Uterus (tissue), 3 donors: ENCODE measurements at regions not wholly inside any gene's neighbourhood (a gene's known extent, or its start where the extent isn't known, plus 50 kb on each side); places are given as distances from the start of the nearest gene placed in this dataset.

Source experiments
- DNase-seq, 2 donors: peaks; one replicate each; pipeline ENCODE4 v3.0.0-alpha.2; 2019 to 2020
- H3K27ac ChIP-seq, 2 donors: fragments of 200-600 bp; sonication (generic); 1 replicate in 1 of 2; 2 replicates in 1 of 2; pipeline ENCODE4 v1.5.1; 2016 to 2018
- H3K27me3 ChIP-seq, 2 donors: fragments of 200-600 bp; sonication (generic); one replicate each; pipeline ENCODE4 v1.5.1; 2018 to 2019; ENCODE audit warnings: control low read depth in 1 of 2
- H3K36me3 ChIP-seq, 2 donors: fragments of 200-600 bp; sonication (generic); one replicate each; pipeline ENCODE4 v1.5.1; 2019; ENCODE audit warnings: control low read depth in 1 of 2
- H3K4me1 ChIP-seq, 2 donors: fragments of 200-600 bp; sonication (generic); one replicate each; pipeline ENCODE4 v1.5.1; 2018 to 2019; ENCODE audit warnings: control low read depth in 1 of 2
- H3K4me3 ChIP-seq, 2 donors: fragments of 200-600 bp; sonication (generic); 1 replicate in 1 of 2; 2 replicates in 1 of 2; pipeline ENCODE4 v1.5.1; 2018 to 2019; ENCODE audit warnings: mild to moderate bottlenecking in 1 of 2
- H3K9me3 ChIP-seq, 2 donors: fragments of 200-600 bp; sonication (generic); one replicate each; pipeline ENCODE4 v1.5.1; 2019; ENCODE audit warnings: control low read depth in 1 of 2
- CTCF ChIP-seq, 4 experiments: fragments of 200-600 bp in 2 of 4; fragments of 450-650 bp in 2 of 4; sonication (generic) in 2 of 4; IDR thresholded peaks; one replicate each; pipeline ENCODE4 v1.5.1; 2016 to 2019; ENCODE audit warnings: antibody characterized with exemption in 4 of 4, mild to moderate bottlenecking in 2 of 4, moderate library complexity in 1 of 4
- POLR2A ChIP-seq, 2 donors: fragments of 450-650 bp; IDR thresholded peaks; one replicate each; pipeline ENCODE4 v1.6.1; 2016; ENCODE audit warnings: antibody characterized with exemption in 2 of 2, mild to moderate bottlenecking in 1 of 2, moderate library complexity in 1 of 2
- intact Hi-C: fragments of 100-400 bp; cut with DNase I; formaldehyde crosslinking; loops from one replicate; pipeline ENCODE4 v1.15.1; 2023; ENCODE audit warnings: low total_unique reads
- donor health status: DM: yes; HTN: yes; CAD: no.

GRCh38 chr3:102170545-102170944, 264.3 kb upstream of the ZPLD1 start:
- intact Hi-C loops: no loop called here
- H3K27me3 ChIP-seq: no peaks in the 10 kb centered on the region
- no peaks in the 10 kb centered on the region for H3K36me3 ChIP-seq
- no peak for TF ChIP-seq CTCF (IDR thresholded peaks at IDR 0.05)
- peak overlapping the region; percentile 27 to 43 for H3K27ac ChIP-seq
- DNase-seq: no peak
- no peak overlapping the region for H3K4me3 ChIP-seq
- no peaks in the 10 kb centered on the region for H3K4me1 ChIP-seq
- no peaks in the 10 kb centered on the region for H3K9me3 ChIP-seq

- Histone ChIP-seq H3K27ac (peak overlapping the region; percentile 65 to 72), H3K36me3 (no peaks in the 10 kb centered on the region), H3K9me3 (no peaks in the 10 kb centered on the region), H3K4me3 (no peak overlapping the region), H3K4me1 (peaks cover 0 to 6% of the 10 kb centered on the region in 2 donors), H3K27me3 (no peaks in the 10 kb centered on the region)
- intact Hi-C loops: no loop called here
- TF ChIP-seq POLR2A (IDR thresholded peaks at IDR 0.05) (no peak), CTCF (IDR thresholded peaks at IDR 0.05) (no peak)
- DNase-seq: no peak
Measured at GRCh38 chr3:102174312-102174712, 260.5 kb upstream of the ZPLD1 start.

- DNase-seq: no peak
- Histone ChIP-seq H3K27ac (peak overlapping the region; percentile 65 to 72), H3K36me3 (no peaks in the 10 kb centered on the region), H3K9me3 (no peaks in the 10 kb centered on the region), H3K27me3 (no peaks in the 10 kb centered on the region), H3K4me1 (peaks cover 0 to 6% of the 10 kb centered on the region in 2 donors), H3K4me3 (no peak overlapping the region)
- TF ChIP-seq CTCF (IDR thresholded peaks at IDR 0.05) (no peak), POLR2A (IDR thresholded peaks at IDR 0.05) (no peak)
- intact Hi-C loops: no loop called here
Measured at GRCh38 chr3:102174832-102175374, 259.9 kb upstream of the ZPLD1 start.

DNA sequence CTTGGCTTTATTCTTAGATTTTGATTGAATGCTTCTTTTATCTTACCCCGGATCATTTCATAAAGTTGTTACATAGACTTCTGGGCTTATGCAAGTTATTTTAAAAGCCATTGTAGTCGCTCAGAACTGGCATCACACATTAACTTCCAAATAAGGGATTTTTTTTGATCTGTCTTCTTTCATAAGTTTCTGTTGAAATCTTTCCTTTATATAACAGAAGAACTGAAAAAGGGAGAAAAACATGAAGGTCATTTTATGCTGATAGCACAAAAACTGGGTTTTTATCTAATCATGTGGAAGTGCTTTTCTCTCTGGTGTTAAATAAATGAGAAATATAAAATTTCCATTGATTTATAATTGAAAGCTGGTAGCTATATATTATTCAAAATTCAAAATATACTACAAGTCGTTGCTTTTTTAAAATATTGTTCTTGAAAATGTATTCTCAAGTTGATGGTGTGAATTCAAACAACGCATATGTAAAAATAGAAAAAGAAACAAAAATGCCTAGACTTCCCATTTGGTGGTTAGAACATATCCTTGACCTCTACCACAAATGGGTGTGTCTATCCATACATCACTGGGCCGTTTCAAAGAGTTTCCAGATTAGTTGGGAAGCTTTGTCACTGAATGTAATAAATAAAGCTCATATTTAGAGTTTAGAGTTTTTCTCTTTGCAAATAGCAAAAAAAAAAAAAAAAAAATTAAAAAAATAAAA, 258.3 kb upstream of the ZPLD1 start:
- no peak overlapping the region for H3K4me3 ChIP-seq
- DNase-seq: no peak
- intact Hi-C loops: no loop called here
- peaks cover 2 to 15% of the 10 kb centered on the region in 2 donors for H3K4me1 ChIP-seq
- H3K27me3 ChIP-seq: no peaks in the 10 kb centered on the region
- H3K36me3 ChIP-seq: no peaks in the 10 kb centered on the region
- no peak for TF ChIP-seq CTCF (IDR thresholded peaks at IDR 0.05)
- no peak for TF ChIP-seq POLR2A (IDR thresholded peaks at IDR 0.05)
- peak overlapping the region; percentile 65 to 72 for H3K27ac ChIP-seq
- H3K9me3 ChIP-seq: no peaks in the 10 kb centered on the region

DNA sequence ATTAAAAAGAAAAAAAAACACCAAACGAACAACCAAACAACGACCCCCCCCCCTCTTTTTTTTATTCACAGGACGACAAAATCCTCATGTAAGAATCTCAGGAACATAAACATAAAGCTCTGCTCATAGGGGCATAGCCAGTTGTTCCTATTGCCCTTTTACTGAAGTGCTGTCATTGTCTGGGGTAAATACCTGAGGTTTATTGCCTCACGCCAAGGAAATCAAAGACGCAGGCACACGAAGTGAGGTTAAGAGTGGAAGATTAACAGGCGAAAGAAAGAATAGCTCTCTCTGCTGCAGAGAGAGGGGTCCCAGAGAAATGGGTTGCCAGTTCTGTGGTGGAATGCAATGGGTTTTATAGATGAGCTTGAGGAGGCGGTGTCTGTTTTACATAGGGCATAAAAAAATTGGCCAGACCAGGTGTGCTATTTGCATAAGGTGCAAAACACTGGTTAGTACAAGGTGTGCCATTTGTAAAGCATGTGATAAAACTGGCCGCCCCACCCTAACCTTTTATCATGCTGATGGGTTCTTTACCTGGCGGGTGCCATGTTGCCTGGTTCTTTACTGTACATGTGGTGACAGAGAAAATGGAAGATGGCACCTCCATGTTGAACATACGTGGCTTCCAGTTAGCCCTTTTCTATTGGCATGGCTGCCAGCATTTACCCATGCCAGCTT, 257.6 kb upstream of the ZPLD1 start:
- intact Hi-C loops: no loop called here
- no peak for DNase-seq
- peaks cover 8 to 20% of the 10 kb centered on the region in 2 donors for H3K4me1 ChIP-seq
- no peaks in the 10 kb centered on the region for H3K27me3 ChIP-seq
- TF ChIP-seq CTCF (IDR thresholded peaks at IDR 0.05) (no peak), POLR2A (IDR thresholded peaks at IDR 0.05) (no peak)
- no peaks in the 10 kb centered on the region for H3K36me3 ChIP-seq
- no peaks in the 10 kb centered on the region for H3K9me3 ChIP-seq
- H3K4me3 ChIP-seq: no peak overlapping the region
- H3K27ac ChIP-seq: peak overlapping the region in 1 of 2 donors; percentile 81
